OCI-LY1 (cell line): ENCODE measurements at regions not wholly inside any gene's neighbourhood (a gene's known extent, or its start where the extent isn't known, plus 50 kb on each side); places are given as distances from the start of the nearest gene placed in this dataset.
"Not testable (repeated sequence)": the region's sequence is repeated elsewhere in the genome, so short reads cannot be mapped to it uniquely, and the experiment has no call there.

Experiments
- H2AFZ ChIP-seq: fragments of 200-600 bp; sonication (generic), shearing (Covaris generic); 2 replicates; pipeline ENCODE4 v1.6.0; 2014; ENCODE audit warnings: antibody characterized with exemption, mild to moderate bottlenecking, low read length
- H3F3A ChIP-seq: fragments of 200-600 bp; sonication (generic), shearing (Covaris generic); 2 replicates; pipeline ENCODE4 v1.6.0; 2014; ENCODE audit warnings: mild to moderate bottlenecking, antibody characterized with exemption, low read length, moderate library complexity; ENCODE audit not compliant: insufficient read depth
- H3K27ac ChIP-seq: fragments of 200-600 bp; sonication (generic); 2 replicates; pipeline ENCODE4 v1.5.1; 2014; ENCODE audit warnings: low read length, mixed run types, mild to moderate bottlenecking, low read depth; ENCODE audit not compliant: poor library complexity, severe bottlenecking
- H3K27me3 ChIP-seq: fragments of 200-600 bp; sonication (generic); 2 replicates; pipeline ENCODE4 v1.6.0; 2014; ENCODE audit warnings: antibody characterized with exemption, mild to moderate bottlenecking, low read length, moderate library complexity; ENCODE audit not compliant: insufficient read depth
- H3K36me3 ChIP-seq: fragments of 200-600 bp; sonication (generic); 2 replicates; pipeline ENCODE4 v1.6.1; 2014; ENCODE audit warnings: mild to moderate bottlenecking, antibody characterized with exemption, low read length, moderate library complexity, mixed read lengths; ENCODE audit not compliant: insufficient read depth
- H3K4me1 ChIP-seq: fragments of 200-600 bp; sonication (generic); 2 replicates; pipeline ENCODE4 v1.5.1; 2014; ENCODE audit warnings: mild to moderate bottlenecking, low read length, moderate library complexity; ENCODE audit not compliant: insufficient read depth, severe bottlenecking
- H3K4me2 ChIP-seq: fragments of 200-600 bp; sonication (generic), shearing (Covaris generic); 2 replicates; pipeline ENCODE4 v1.6.1; 2014; ENCODE audit warnings: low read length
- H3K4me3 ChIP-seq: fragments of 200-600 bp; sonication (generic); 2 replicates; pipeline ENCODE4 v1.5.1; 2014; ENCODE audit warnings: low read length, low read depth, mild to moderate bottlenecking, mixed read lengths; ENCODE audit not compliant: poor library complexity, severe bottlenecking
- H3K79me2 ChIP-seq: fragments of 200-600 bp; shearing (Covaris generic); 2 replicates; pipeline ENCODE4 v1.6.1; 2016; ENCODE audit warnings: mixed run types, low read length, mixed read lengths; ENCODE audit not compliant: insufficient read depth
- H3K9ac ChIP-seq: fragments of 200-600 bp; sonication (generic), shearing (Covaris generic); 2 replicates; pipeline ENCODE4 v1.6.1; 2014; ENCODE audit warnings: mild to moderate bottlenecking, low read length, mixed read lengths
- H3K9me2 ChIP-seq: fragments of 200-600 bp; sonication (generic), shearing (Covaris generic); 2 replicates; pipeline ENCODE4 v1.6.1; 2014; ENCODE audit warnings: low read depth, mild to moderate bottlenecking, low read length, mixed read lengths
- H3K9me3 ChIP-seq: fragments of 200-600 bp; shearing (Covaris generic); 2 replicates; pipeline ENCODE4 v1.6.1; 2014; ENCODE audit warnings: low read length, mixed read lengths
- H4K20me1 ChIP-seq: fragments of 200-600 bp; sonication (generic), shearing (Covaris generic); 2 replicates; pipeline ENCODE4 v1.6.0; 2016; ENCODE audit warnings: mild to moderate bottlenecking, low read length; ENCODE audit not compliant: insufficient read depth
- CTCF ChIP-seq: fragments of 200-600 bp; sonication (generic), shearing (Covaris generic); IDR thresholded peaks from 2 replicates; pipeline ENCODE4 v1.5.1; 2017; ENCODE audit warnings: mild to moderate bottlenecking, antibody characterized with exemption, low read length, moderate library complexity, mixed read lengths
- EZH2 ChIP-seq: fragments of 200-600 bp; sonication (generic), shearing (Covaris generic); IDR thresholded peaks from 2 replicates; pipeline ENCODE4 v1.8.0; 2017; ENCODE audit warnings: borderline replicate concordance, mixed run types, mild to moderate bottlenecking, antibody characterized with exemption, low read length, moderate library complexity, mixed read lengths

- TF ChIP-seq CTCF (no peak), EZH2 (no peak)
- H3F3A ChIP-seq, result no peaks in the 10 kb centered on the region
- no peaks in the 10 kb centered on the region for H3K79me2 ChIP-seq
- no peaks in the 10 kb centered on the region for H3K4me1 ChIP-seq
- no peak overlapping the region for H3K9ac ChIP-seq
- H3K4me3 ChIP-seq, result no peak overlapping the region
- H2AFZ ChIP-seq, result no peak overlapping the region
- no peak overlapping the region for H3K27ac ChIP-seq
- no peaks in the 10 kb centered on the region for H3K9me3 ChIP-seq
- no peak overlapping the region for H3K4me2 ChIP-seq
- no peaks in the 10 kb centered on the region for H4K20me1 ChIP-seq
- H3K9me2 ChIP-seq, result no peaks in the 10 kb centered on the region
- no peaks in the 10 kb centered on the region for H3K27me3 ChIP-seq
- H3K36me3 ChIP-seq, result no peaks in the 10 kb centered on the region
Observed at GRCh38 chr4:27123123-27123768, 262.6 kb downstream of the STIM2 start.

- Histone ChIP-seq H2AFZ (no peak overlapping the region), H3K4me2 (no peak overlapping the region), H3K36me3 (no peaks in the 10 kb centered on the region), H3F3A (no peaks in the 10 kb centered on the region), H4K20me1 (no peaks in the 10 kb centered on the region), H3K79me2 (no peaks in the 10 kb centered on the region), H3K4me1 (no peaks in the 10 kb centered on the region), H3K4me3 (no peak overlapping the region), H3K27me3 (no peaks in the 10 kb centered on the region), H3K9ac (no peak overlapping the region), H3K27ac (no peak overlapping the region), H3K9me2 (no peaks in the 10 kb centered on the region), H3K9me3 (no peaks in the 10 kb centered on the region)
- no peak for TF ChIP-seq EZH2
- no peak for TF ChIP-seq CTCF
Observed at GRCh38 chr4:27123769-27124124, 263.1 kb downstream of the STIM2 start.

DNA sequence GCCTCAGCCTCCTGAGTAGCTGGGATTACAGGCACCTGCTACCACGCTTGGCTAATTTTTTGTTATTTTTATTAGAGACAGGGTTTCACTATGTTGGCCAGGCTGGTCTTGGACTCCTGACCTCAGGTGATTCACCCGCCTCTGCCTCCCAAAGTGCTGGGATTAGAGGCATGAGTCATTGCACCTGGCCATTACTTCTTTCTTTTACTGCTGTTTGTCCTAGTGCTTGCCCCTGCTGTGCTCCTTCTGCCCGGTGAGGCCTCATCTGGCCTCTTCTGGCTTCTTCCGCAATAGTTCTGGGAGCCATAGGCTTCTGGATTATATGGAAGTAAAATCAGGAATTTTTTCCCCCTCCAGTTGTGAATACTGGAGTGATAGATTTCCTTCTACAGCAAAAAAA lies 266.3 kb downstream of the STIM2 start:
- H3K9me3 ChIP-seq, H3K79me2 ChIP-seq, H3K27ac ChIP-seq, H4K20me1 ChIP-seq, H3K4me1 ChIP-seq, H3K27me3 ChIP-seq, H3K9ac ChIP-seq, H3K9me2 ChIP-seq, H3F3A ChIP-seq, H2AFZ ChIP-seq, H3K4me2 ChIP-seq, H3K36me3 ChIP-seq, H3K4me3 ChIP-seq: not testable (repeated sequence)

DNA sequence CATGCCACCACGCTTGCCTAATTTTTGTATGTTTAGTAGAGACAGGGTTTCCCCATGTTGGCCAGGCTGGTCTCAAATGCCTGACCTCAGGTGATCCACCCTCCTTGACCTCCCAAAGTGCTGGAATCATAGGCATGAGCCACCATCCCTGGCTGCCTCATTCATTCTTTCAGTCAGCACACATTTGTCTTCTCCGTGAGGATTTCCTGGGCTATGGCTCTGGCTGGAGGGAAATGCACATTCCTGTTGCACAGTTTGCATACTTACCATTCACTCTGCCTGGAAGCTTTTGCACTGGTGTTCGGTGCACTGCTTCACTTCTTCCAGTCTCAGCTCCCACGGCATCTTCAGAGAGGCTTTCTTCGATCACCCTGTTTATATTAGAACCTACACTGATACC lies 267.8 kb downstream of the STIM2 start:
- Histone ChIP-seq H3K9me2 (no peaks in the 10 kb centered on the region), H4K20me1 (no peaks in the 10 kb centered on the region), H3K4me2 (no peak overlapping the region), H3K4me1 (no peaks in the 10 kb centered on the region), H3K4me3 (no peak overlapping the region), H3K9me3 (no peaks in the 10 kb centered on the region), H3K36me3 (no peaks in the 10 kb centered on the region), H3K27me3 (no peaks in the 10 kb centered on the region), H3K79me2 (no peaks in the 10 kb centered on the region), H3K27ac (no peak overlapping the region), H2AFZ (no peak overlapping the region), H3F3A (no peaks in the 10 kb centered on the region), H3K9ac (no peak overlapping the region)
- no peak for TF ChIP-seq EZH2
